ENCODE measurements at regions not wholly inside any gene's neighbourhood (a gene's known extent, or its start where the extent isn't known, plus 50 kb on each side); places are given as distances from the start of the nearest gene placed in this dataset.

- TF ChIP-seq CTCF (IDR thresholded peaks at IDR 0.05; ENCODE audit: poor library complexity) (no peak), EZH2 (IDR thresholded peaks at IDR 0.05; ENCODE audit: borderline replicate concordance) (no peak)
These were observed 501.9 kb downstream of the SHISA9 start for GRCh38 chr16:13403326-13403725.

Data from hepatocyte (in vitro differentiated cells).